ENCODE measurements at regions not wholly inside any gene's neighbourhood (a gene's known extent, or its start where the extent isn't known, plus 50 kb on each side); places are given as distances from the start of the nearest gene placed in this dataset.

DNA sequence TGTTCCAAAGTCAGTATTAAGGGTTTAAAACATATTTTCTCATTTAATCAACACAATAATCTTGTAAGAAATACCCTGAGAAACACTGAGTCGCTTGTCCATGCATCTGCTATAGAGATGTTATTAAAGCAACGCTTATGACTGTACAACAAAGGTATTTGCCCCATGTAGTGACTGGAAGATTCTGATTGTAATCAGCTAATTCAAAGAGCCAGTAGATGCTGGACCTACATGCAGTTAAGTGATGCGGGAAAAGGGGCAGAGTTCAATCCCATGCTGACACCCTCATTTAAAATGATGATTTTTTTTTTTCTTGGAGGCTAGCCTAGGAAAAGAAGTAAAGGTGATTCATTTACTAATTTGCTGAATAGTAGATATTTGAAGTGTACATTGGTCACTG, 149.3 kb upstream of the MTAP start:
- Histone ChIP-seq H3K4me2 (ENCODE audit: low read length) (no peak overlapping the region), H3K9ac (ENCODE audit: low read length) (no peak overlapping the region), H3K27me3 (ENCODE audit: low read length) (no peaks in the 10 kb centered on the region), H3K27ac (ENCODE audit: low read length) (no peak overlapping the region), H2AFZ (ENCODE audit: low read length) (no peak overlapping the region), H3K4me3 (ENCODE audit: low read length) (no peak overlapping the region), H3K4me1 (ENCODE audit: insufficient read depth, low read length) (peaks cover 21% of the 10 kb centered on the region), H3K9me3 (ENCODE audit: low read length) (no peaks in the 10 kb centered on the region), H3K36me3 (ENCODE audit: low read depth, low read length) (no peaks in the 10 kb centered on the region), H3F3A (ENCODE audit: low read length, unreplicated experiment) (peaks cover 6% of the 10 kb centered on the region), H4K20me1 (ENCODE audit: low read length) (no peaks in the 10 kb centered on the region), H3K9me2 (replicated peaks; ENCODE audit: low read length) (no peaks in the 10 kb centered on the region), H3K79me2 (ENCODE audit: low read length) (no peaks in the 10 kb centered on the region)
- no peak for TF ChIP-seq EZH2phosphoT487 (IDR thresholded peaks at IDR 0.05; ENCODE audit: borderline replicate concordance, low read length)
- no peak for TF ChIP-seq CTCF (conservative IDR thresholded peaks at IDR 0.05; ENCODE audit: low read depth, low read length)
- TF ChIP-seq EZH2 (IDR thresholded peaks at IDR 0.05; ENCODE audit: low read length, unreplicated experiment) = no peak
- intact Hi-C loops (cut with micrococcal nuclease) = no loop called here
- no TSS peak for BruUV-seq (replicated peaks)
- POLR2A ChIA-PET (ENCODE audit: unreplicated experiment) = no interaction called here
- DNase-seq = no peak
- no peak for ATAC-seq
- CTCF ChIA-PET = no interaction called here

GRCh38 chr9:21653589-21653988, 148.8 kb upstream of the MTAP start:
- Histone ChIP-seq H3K9me3 (ENCODE audit: low read length) (no peaks in the 10 kb centered on the region), H2AFZ (ENCODE audit: low read length) (no peak overlapping the region), H3K4me2 (ENCODE audit: low read length) (no peak overlapping the region), H3K9me2 (replicated peaks; ENCODE audit: low read length) (no peaks in the 10 kb centered on the region), H3K4me1 (ENCODE audit: insufficient read depth, low read length) (peaks cover 26% of the 10 kb centered on the region), H3K36me3 (ENCODE audit: low read depth, low read length) (no peaks in the 10 kb centered on the region), H3K9ac (ENCODE audit: low read length) (no peak overlapping the region), H3F3A (ENCODE audit: low read length, unreplicated experiment) (peaks cover 10% of the 10 kb centered on the region), H3K27me3 (ENCODE audit: low read length) (no peaks in the 10 kb centered on the region), H3K27ac (ENCODE audit: low read length) (no peak overlapping the region), H4K20me1 (ENCODE audit: low read length) (no peaks in the 10 kb centered on the region), H3K4me3 (ENCODE audit: low read length) (no peak overlapping the region), H3K79me2 (ENCODE audit: low read length) (no peaks in the 10 kb centered on the region)
- intact Hi-C loops (cut with micrococcal nuclease) = no loop called here
- no TSS peak for BruUV-seq (replicated peaks)
- POLR2A ChIA-PET (ENCODE audit: unreplicated experiment) = no interaction called here
- ATAC-seq (no peak), DNase-seq (no peak)
- no peak for TF ChIP-seq EZH2phosphoT487 (IDR thresholded peaks at IDR 0.05; ENCODE audit: borderline replicate concordance, low read length)
- TF ChIP-seq CTCF (conservative IDR thresholded peaks at IDR 0.05; ENCODE audit: low read depth, low read length) = no peak
- no peak for TF ChIP-seq EZH2 (IDR thresholded peaks at IDR 0.05; ENCODE audit: low read length, unreplicated experiment)
- CTCF ChIA-PET = no interaction called here

GRCh38 chr9:21656776-21657674, 145.4 kb upstream of the MTAP start:
- H4K20me1 ChIP-seq (ENCODE audit: low read length) = no peaks in the 10 kb centered on the region
- POLR2A ChIA-PET (ENCODE audit: unreplicated experiment) = no interaction called here
- H3K9me2 ChIP-seq (replicated peaks; ENCODE audit: low read length) = no peaks in the 10 kb centered on the region
- peak overlapping the region; percentile 70 for H3K9ac ChIP-seq (ENCODE audit: low read length)
- H3K27ac ChIP-seq (ENCODE audit: low read length) = peak overlapping the region; percentile 92
- no TSS peak for BruUV-seq (replicated peaks)
- CTCF ChIA-PET = interaction anchor here (0.5 kb wide), 1 partner anchor 76 kb away, joined by 12 read pairs; no protein-coding TSS in a partner anchor
- H3K4me1 ChIP-seq (ENCODE audit: insufficient read depth, low read length) = peaks cover 37% of the 10 kb centered on the region
- ATAC-seq = peak; percentile 84
- no peaks in the 10 kb centered on the region for H3K79me2 ChIP-seq (ENCODE audit: low read length)
- peaks cover 15% of the 10 kb centered on the region for H3F3A ChIP-seq (ENCODE audit: low read length, unreplicated experiment)
- no peaks in the 10 kb centered on the region for H3K27me3 ChIP-seq (ENCODE audit: low read length)
- DNase-seq = peak; percentile 94
- H3K9me3 ChIP-seq (ENCODE audit: low read length) = no peaks in the 10 kb centered on the region
- no peak overlapping the region for H2AFZ ChIP-seq (ENCODE audit: low read length)
- TF ChIP-seq CTCF (conservative IDR thresholded peaks at IDR 0.05; ENCODE audit: low read depth, low read length) = no peak
- no peak for TF ChIP-seq EZH2 (IDR thresholded peaks at IDR 0.05; ENCODE audit: low read length, unreplicated experiment)
- TF ChIP-seq EZH2phosphoT487 (IDR thresholded peaks at IDR 0.05; ENCODE audit: borderline replicate concordance, low read length) = no peak
- intact Hi-C loops (cut with micrococcal nuclease) = loop anchor here (2.0 kb wide), 1 partner anchor 18 kb away; no protein-coding TSS in a partner anchor
- H3K4me3 ChIP-seq (ENCODE audit: low read length) = peak overlapping the region; percentile 26
- H3K4me2 ChIP-seq (ENCODE audit: low read length) = peak overlapping the region; percentile 63
- H3K36me3 ChIP-seq (ENCODE audit: low read depth, low read length) = no peaks in the 10 kb centered on the region

Data from PC-3 (cell line).